ENCODE measurements at regions not wholly inside any gene's neighbourhood (a gene's known extent, or its start where the extent isn't known, plus 50 kb on each side); places are given as distances from the start of the nearest gene placed in this dataset.

DNA sequence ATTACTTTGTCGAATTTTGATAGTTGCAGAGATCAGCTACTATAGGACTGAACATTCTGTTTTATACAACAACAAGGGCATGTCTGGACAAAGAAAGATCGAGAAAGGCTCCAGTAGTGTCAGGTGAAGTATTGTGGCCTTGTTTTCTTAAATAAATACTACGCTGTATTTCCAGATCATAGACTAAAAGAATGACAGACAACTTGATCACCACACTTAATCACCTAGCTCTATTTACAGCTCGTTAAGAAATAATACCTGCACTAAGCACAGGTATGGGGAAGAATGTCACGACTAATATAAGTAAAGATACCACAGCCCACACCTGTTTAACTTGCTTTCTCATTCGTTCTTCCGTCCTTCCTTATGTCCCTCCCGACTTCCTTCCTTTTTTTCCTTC lies 269.2 kb downstream of the HGF start:
- TF ChIP-seq POLR2A (IDR thresholded peaks at IDR 0.05; ENCODE audit: control extremely low read depth in 1 of 2, low read depth in 2 of 2, low read length in 2 of 2) (no peak), SIN3A (conservative IDR thresholded peaks at IDR 0.05 in 1 of 2, IDR thresholded peaks at IDR 0.05 in 1 of 2; ENCODE audit: low read depth in 1 of 2, low read length in 2 of 2) (no peak), BRCA1 (IDR thresholded peaks at IDR 0.05; ENCODE audit: low read depth, low read length) (no peak), SIRT6 (IDR thresholded peaks at IDR 0.05; ENCODE audit: low read length) (no peak), YY1 (IDR thresholded peaks at IDR 0.05; ENCODE audit: low read depth, low read length) (no peak), RAD21 (IDR thresholded peaks at IDR 0.05 in 1 of 2, conservative IDR thresholded peaks at IDR 0.05 in 1 of 2; ENCODE audit: low read depth in 2 of 2, low read length in 2 of 2) (no peak)
- TF ChIP-seq, protein P1, sequence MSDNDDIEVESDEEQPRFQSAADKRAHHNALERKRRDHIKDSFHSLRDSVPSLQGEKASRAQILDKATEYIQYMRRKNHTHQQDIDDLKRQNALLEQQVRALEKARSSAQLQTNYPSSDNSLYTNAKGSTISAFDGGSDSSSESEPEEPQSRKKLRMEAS (IDR thresholded peaks at IDR 0.05): no peak
- TF ChIP-seq, protein P2, sequence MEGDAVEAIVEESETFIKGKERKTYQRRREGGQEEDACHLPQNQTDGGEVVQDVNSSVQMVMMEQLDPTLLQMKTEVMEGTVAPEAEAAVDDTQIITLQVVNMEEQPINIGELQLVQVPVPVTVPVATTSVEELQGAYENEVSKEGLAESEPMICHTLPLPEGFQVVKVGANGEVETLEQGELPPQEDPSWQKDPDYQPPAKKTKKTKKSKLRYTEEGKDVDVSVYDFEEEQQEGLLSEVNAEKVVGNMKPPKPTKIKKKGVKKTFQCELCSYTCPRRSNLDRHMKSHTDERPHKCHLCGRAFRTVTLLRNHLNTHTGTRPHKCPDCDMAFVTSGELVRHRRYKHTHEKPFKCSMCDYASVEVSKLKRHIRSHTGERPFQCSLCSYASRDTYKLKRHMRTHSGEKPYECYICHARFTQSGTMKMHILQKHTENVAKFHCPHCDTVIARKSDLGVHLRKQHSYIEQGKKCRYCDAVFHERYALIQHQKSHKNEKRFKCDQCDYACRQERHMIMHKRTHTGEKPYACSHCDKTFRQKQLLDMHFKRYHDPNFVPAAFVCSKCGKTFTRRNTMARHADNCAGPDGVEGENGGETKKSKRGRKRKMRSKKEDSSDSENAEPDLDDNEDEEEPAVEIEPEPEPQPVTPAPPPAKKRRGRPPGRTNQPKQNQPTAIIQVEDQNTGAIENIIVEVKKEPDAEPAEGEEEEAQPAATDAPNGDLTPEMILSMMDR (IDR thresholded peaks at IDR 0.05; ENCODE audit: control extremely low read depth in 1 of 3, insufficient read depth in 1 of 3, low read depth in 1 of 3, low read length in 3 of 3): no peak
